ENCODE measurements at regions not wholly inside any gene's neighbourhood (a gene's known extent, or its start where the extent isn't known, plus 50 kb on each side); places are given as distances from the start of the nearest gene placed in this dataset.

DNA sequence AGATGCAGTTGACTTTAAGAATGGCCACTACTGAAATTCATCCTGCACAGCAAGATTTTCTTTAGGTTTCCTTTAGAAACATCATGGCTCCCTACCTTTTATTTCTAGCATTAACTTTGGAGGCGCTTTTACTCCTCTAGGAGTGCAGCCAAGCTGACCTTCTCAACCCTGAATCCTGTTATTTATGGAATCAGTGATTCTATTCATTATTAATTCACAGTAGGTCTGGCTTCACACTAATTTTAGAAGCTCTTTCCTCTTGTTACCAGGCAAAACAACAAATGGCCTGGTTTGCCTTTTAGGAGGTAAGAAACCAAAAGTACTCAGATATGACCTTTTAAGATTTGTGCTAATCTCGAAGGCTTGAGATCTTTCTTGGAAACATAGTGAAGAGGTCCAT lies 93.0 kb upstream of the PELI1 start (continued):
- TF ChIP-seq, protein P1, sequence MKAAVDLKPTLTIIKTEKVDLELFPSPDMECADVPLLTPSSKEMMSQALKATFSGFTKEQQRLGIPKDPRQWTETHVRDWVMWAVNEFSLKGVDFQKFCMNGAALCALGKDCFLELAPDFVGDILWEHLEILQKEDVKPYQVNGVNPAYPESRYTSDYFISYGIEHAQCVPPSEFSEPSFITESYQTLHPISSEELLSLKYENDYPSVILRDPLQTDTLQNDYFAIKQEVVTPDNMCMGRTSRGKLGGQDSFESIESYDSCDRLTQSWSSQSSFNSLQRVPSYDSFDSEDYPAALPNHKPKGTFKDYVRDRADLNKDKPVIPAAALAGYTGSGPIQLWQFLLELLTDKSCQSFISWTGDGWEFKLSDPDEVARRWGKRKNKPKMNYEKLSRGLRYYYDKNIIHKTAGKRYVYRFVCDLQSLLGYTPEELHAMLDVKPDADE (IDR thresholded peaks at IDR 0.05), result no peak
- TF ChIP-seq ZNF114 (CRISPR knock-in tag; IDR thresholded peaks at IDR 0.05), result no peak
- TF ChIP-seq ZNF331 (CRISPR knock-in tag; IDR thresholded peaks at IDR 0.05; ENCODE audit: low read depth), result no peak
- TF ChIP-seq POLR2AphosphoS5 (IDR thresholded peaks at IDR 0.05; ENCODE audit: low read depth), result no peak
- no peak for TF ChIP-seq NANOG (IDR thresholded peaks at IDR 0.05; ENCODE audit: borderline replicate concordance)

GRCh38 chr2:64238799-64239198 lies 94.6 kb upstream of the PELI1 start:
- no peaks in the 10 kb centered on the region; the same call in 1 of the 2 replicates for H3K79me2 ChIP-seq (replicated peaks; ENCODE audit: insufficient read depth)
- no peaks in the 10 kb centered on the region for H3K27me3 ChIP-seq (ENCODE audit: insufficient read depth)
- Mint-ChIP-seq H3K27me3 (ENCODE audit: insufficient read depth, low read depth, poor library complexity) (no peaks in the 10 kb centered on the region), H3K36me3 (ENCODE audit: low read depth) (peaks cover 16% of the 10 kb centered on the region; the same call in 2 of the 3 replicates), H3K9me3 (no peaks in the 10 kb centered on the region), H3K4me3 (no peak overlapping the region), H3K4me1 (peaks cover 13% of the 10 kb centered on the region), H3K27ac (no peak overlapping the region)
- DNase-seq (ENCODE audit: low spot score) (no peak), ATAC-seq (no peak)
- H3K27ac ChIP-seq (ENCODE audit: low read depth), result no peak overlapping the region
- TF ChIP-seq CREB1 (CRISPR knock-in tag; IDR thresholded peaks at IDR 0.05; ENCODE audit: low read depth) (no peak), EZH2 (IDR thresholded peaks at IDR 0.05; ENCODE audit: low read depth, unreplicated experiment) (no peak), CTCF (conservative IDR thresholded peaks at IDR 0.05; ENCODE audit: low read depth in 2 of 2) (no peak), REST (IDR thresholded peaks at IDR 0.05; ENCODE audit: unreplicated experiment) (no peak), POLR2AphosphoS5 (IDR thresholded peaks at IDR 0.05; ENCODE audit: low read depth) (no peak)
- TF ChIP-seq, protein P1 (IDR thresholded peaks at IDR 0.05), result no peak
- H3K4me2 ChIP-seq, result no peak overlapping the region
- H3F3A ChIP-seq (replicated peaks; ENCODE audit: low read depth), result no peaks in the 10 kb centered on the region
- no peak overlapping the region for H3K4me3 ChIP-seq
- no peak overlapping the region for H2AFZ ChIP-seq
- no peaks in the 10 kb centered on the region for H3K36me3 ChIP-seq (ENCODE audit: insufficient read depth)
- H4K20me1 ChIP-seq (replicated peaks; ENCODE audit: insufficient read depth), result no peaks in the 10 kb centered on the region
- H3K9me2 ChIP-seq (ENCODE audit: insufficient read depth), result no peaks in the 10 kb centered on the region
- peaks cover 13% of the 10 kb centered on the region for H3K4me1 ChIP-seq (ENCODE audit: insufficient read depth)

All from GM23338 (cell line).